Fibroblast of skin of right biceps (primary cell): ENCODE measurements at regions not wholly inside any gene's neighbourhood (a gene's known extent, or its start where the extent isn't known, plus 50 kb on each side); places are given as distances from the start of the nearest gene placed in this dataset.

Experiments
- DNase-seq: peaks from one replicate; pipeline ENCODE4 v3.0.0-alpha.2; 2013

GRCh38 chr17:77399319-77399957, 258.7 kb downstream of the SEC14L1 start:
- no peak for DNase-seq

- peak; percentile 68 for DNase-seq
These were observed 259.7 kb downstream of the SEC14L1 start for GRCh38 chr17:77400445-77400870.

GRCh38 chr17:77402159-77402731, 261.5 kb downstream of the SEC14L1 start:
- peak; percentile 58 for DNase-seq

- DNase-seq: no peak
These were observed 263.1 kb downstream of the SEC14L1 start for GRCh38 chr17:77403854-77404253.

GRCh38 chr17:77404812-77405581, 264.2 kb downstream of the SEC14L1 start:
- peak; percentile 89 for DNase-seq

GRCh38 chr17:77405867-77406732, 265.3 kb downstream of the SEC14L1 start:
- no peak for DNase-seq

GRCh38 chr17:77407321-77408277, 266.8 kb downstream of the SEC14L1 start:
- no peak for DNase-seq

GRCh38 chr17:77408284-77408683, 267.5 kb downstream of the SEC14L1 start:
- DNase-seq: no peak

GRCh38 chr17:77409282-77410161, 268.8 kb downstream of the SEC14L1 start:
- peak; percentile 82 for DNase-seq

GRCh38 chr17:77410470-77410869, 269.7 kb downstream of the SEC14L1 start:
- no peak for DNase-seq

- DNase-seq: no peak
These were observed 274.1 kb downstream of the SEC14L1 start for GRCh38 chr17:77414811-77415400.

GRCh38 chr17:77416105-77416713, 275.4 kb downstream of the SEC14L1 start:
- no peak for DNase-seq

GRCh38 chr17:77417575-77417974, 276.8 kb downstream of the SEC14L1 start:
- no peak for DNase-seq

GRCh38 chr17:77418609-77419008, 277.8 kb downstream of the SEC14L1 start:
- no peak for DNase-seq

- DNase-seq: no peak
These were observed 278.3 kb downstream of the SEC14L1 start for GRCh38 chr17:77419095-77419494.

GRCh38 chr17:77419547-77420094, 278.9 kb downstream of the SEC14L1 start:
- DNase-seq: peak; percentile 49

GRCh38 chr17:77420095-77420803, 279.5 kb downstream of the SEC14L1 start:
- no peak for DNase-seq

GRCh38 chr17:77420804-77421629, 280.2 kb downstream of the SEC14L1 start:
- DNase-seq: peak; percentile 97
